ENCODE measurements at regions not wholly inside any gene's neighbourhood (a gene's known extent, or its start where the extent isn't known, plus 50 kb on each side); places are given as distances from the start of the nearest gene placed in this dataset.
A peak's percentile ranks its signal among the peaks of the same experiment; 100 is the strongest.

DNA sequence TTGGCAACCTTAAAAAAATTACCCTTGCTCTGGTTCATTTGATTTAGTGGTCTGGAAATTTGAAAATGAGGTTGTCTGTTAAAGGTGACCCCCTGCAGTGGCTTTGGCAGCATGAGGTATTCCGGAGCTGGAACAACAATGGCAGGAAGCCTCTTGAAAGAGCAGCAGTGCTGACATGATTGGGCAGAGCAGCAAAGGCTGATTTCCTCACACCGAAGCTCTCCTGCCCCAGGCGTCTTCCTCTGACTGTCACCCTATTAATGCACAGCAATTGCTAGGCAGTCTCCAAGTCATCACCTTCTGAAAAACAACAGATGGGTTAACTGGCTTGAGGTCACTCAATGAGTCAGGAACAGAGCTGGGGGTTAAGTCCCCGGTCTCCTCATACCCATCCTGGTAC is 241.8 kb upstream of the MMS22L start:
- H3K4me1 ChIP-seq, result no peaks in the 10 kb centered on the region
- H3K9ac ChIP-seq, result no peak overlapping the region
- H3K27me3 ChIP-seq, result no peaks in the 10 kb centered on the region
- H4K20me1 ChIP-seq, result no peaks in the 10 kb centered on the region
- H3K27ac ChIP-seq, result no peak overlapping the region
- H3K36me3 ChIP-seq, result no peaks in the 10 kb centered on the region
- peaks cover 0 to 7% (median 0%) of the 10 kb centered on the region in 11 experiments; a peak in 2 of 22 replicates for H3K9me3 ChIP-seq (replicated peaks in 1 of 11)
- H3K4me2 ChIP-seq, result no peak overlapping the region
- TF ChIP-seq Cebpa-rat (IDR thresholded peaks at IDR 0.05), result no peak
- no peak overlapping the region for H3K4me3 ChIP-seq

DNA sequence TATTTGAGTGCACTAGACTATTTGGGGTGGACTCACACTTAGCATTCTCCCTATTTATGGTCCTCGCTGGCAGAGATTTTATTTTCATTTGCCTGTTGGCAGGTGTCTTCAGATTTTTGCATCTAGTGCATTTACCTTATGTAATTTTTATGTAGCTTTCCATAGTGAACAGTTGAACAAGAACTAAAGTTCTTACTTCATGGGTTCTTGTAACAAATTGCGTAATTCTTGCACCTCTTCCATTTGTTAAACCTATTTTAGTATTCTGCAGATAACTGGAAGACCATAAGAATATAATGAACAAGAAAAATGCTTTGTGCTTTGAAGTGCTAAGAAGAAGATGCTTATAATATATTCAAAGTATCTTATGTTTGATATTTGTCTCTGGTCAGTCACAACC is 252.8 kb upstream of the MMS22L start:
- H3K4me2 ChIP-seq, result no peak overlapping the region
- H3K4me3 ChIP-seq, result no peak overlapping the region
- H3K9ac ChIP-seq, result no peak overlapping the region
- H4K20me1 ChIP-seq, result no peaks in the 10 kb centered on the region
- peak in 2 of 11 experiments; percentile 13 to 58; a peak in 1 of 22 replicates for TF ChIP-seq Cebpa-rat (IDR thresholded peaks at IDR 0.05)
- H3K4me1 ChIP-seq, result no peaks in the 10 kb centered on the region
- no peak overlapping the region for H3K27ac ChIP-seq
- H3K9me3 ChIP-seq (replicated peaks in 1 of 11), result no peaks in the 10 kb centered on the region
- H3K36me3 ChIP-seq, result no peaks in the 10 kb centered on the region
- H3K27me3 ChIP-seq, result no peaks in the 10 kb centered on the region

DNA sequence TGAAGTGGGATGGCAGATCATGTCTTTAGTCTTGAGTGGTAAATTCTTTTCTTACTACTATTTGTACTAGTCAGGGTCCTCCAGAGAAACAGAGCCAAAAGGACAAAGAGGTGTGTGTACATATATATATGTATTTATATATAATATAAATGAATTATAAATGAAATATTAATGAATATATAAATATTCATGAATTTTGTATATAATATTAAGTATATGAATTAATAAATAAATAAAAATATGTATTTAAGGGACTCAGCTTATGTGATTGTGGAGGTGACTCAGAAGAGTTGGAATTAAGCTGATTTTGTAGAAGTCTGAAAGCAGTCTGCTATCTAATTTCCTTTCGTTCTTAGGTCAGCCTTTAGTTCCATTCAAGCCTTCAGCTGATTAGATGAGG is 265.3 kb upstream of the MMS22L start:
- H3K27ac ChIP-seq, result no peak overlapping the region

DNA sequence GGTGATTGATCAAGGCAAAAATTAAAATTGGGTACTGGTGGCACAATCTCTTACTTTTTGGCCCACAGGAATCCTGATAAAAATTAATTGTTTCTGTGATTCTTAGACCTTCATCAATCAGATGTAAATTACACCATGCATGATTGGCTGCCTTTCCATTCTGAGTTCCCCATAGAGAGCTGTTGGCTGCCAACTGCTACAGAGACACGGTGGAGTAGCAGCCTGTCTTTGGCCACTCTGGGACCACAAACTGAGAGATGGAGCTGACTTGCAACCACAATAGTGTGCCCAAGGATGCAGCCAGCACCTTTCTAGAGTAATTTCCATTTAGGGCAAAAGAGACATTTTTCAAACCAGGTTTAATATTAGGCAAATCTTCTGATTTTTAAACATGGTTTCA is 274.3 kb upstream of the MMS22L start:
- Histone ChIP-seq H3K9ac (no peak overlapping the region), H3K27ac (no peak overlapping the region), H4K20me1 (no peaks in the 10 kb centered on the region), H3K27me3 (no peaks in the 10 kb centered on the region), H3K4me1 (no peaks in the 10 kb centered on the region), H3K4me3 (no peak overlapping the region), H3K4me2 (no peak overlapping the region), H3K36me3 (no peaks in the 10 kb centered on the region), H3K9me3 (replicated peaks in 1 of 11) (no peaks in the 10 kb centered on the region)
- no peak for TF ChIP-seq Cebpa-rat (IDR thresholded peaks at IDR 0.05)

More for the DNA sequence above, 265.3 kb upstream of the MMS22L start:
- Histone ChIP-seq H4K20me1 (no peaks in the 10 kb centered on the region), H3K36me3 (no peaks in the 10 kb centered on the region), H3K9me3 (replicated peaks in 1 of 11) (no peaks in the 10 kb centered on the region), H3K9ac (no peak overlapping the region), H3K4me1 (no peaks in the 10 kb centered on the region), H3K4me3 (no peak overlapping the region), H3K4me2 (no peak overlapping the region), H3K27me3 (no peaks in the 10 kb centered on the region)
- no peak for TF ChIP-seq Cebpa-rat (IDR thresholded peaks at IDR 0.05)

DNA sequence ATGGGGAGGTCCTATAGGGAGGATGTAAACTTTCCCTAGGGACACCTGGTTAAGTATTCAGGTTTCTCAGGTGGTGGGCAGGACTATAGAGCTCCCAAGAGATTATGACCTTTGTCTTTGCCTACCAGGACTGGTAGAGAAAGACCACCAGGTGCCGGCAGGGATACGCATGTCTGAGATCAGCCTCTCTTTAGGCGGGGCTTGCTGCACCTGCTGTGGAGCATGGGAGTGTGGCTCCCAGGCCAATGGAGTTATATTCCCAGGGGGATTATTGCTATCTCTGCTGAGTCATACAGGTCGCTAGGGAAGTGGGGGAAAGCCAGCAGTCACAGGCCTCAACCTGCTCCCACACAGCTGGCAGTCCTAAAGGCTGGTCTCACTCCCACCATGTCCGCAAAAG is 280.5 kb upstream of the MMS22L start:
- Histone ChIP-seq H3K4me3 (no peak overlapping the region), H3K27ac (no peak overlapping the region), H3K36me3 (no peaks in the 10 kb centered on the region), H4K20me1 (no peaks in the 10 kb centered on the region), H3K27me3 (no peaks in the 10 kb centered on the region), H3K9me3 (replicated peaks in 1 of 11) (peaks cover 0 to 5% (median 0%) of the 10 kb centered on the region in 11 experiments; a peak in 1 of 22 replicates), H3K4me2 (no peak overlapping the region), H3K4me1 (no peaks in the 10 kb centered on the region), H3K9ac (no peak overlapping the region)
- TF ChIP-seq Cebpa-rat (IDR thresholded peaks at IDR 0.05), result no peak

DNA sequence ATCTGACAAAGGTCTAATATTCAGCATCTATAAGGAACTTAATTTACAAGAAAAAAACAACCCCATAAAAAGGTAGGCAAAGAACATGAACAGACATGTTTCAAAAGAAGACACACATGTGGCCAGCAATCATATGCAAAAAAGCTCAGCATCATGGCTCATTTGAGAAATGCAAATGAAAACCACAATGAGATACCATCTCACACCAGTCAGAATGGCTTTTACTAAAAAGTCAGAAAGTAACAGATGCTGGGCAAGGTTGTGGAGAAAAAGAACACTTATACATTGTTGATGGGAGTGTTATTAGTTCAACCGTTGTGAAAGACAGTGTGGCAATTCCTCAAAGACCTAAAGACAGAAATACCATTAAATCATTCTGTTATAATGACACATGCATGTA is 289.9 kb upstream of the MMS22L start:
- Histone ChIP-seq H3K36me3 (no peaks in the 10 kb centered on the region), H3K27ac (no peak overlapping the region), H3K4me3 (no peak overlapping the region), H3K4me1 (no peaks in the 10 kb centered on the region), H3K9me3 (replicated peaks in 1 of 11) (no peaks in the 10 kb centered on the region), H3K9ac (no peak overlapping the region), H3K4me2 (no peak overlapping the region), H4K20me1 (no peaks in the 10 kb centered on the region), H3K27me3 (no peaks in the 10 kb centered on the region)
- TF ChIP-seq Cebpa-rat (IDR thresholded peaks at IDR 0.05), result no peak

DNA sequence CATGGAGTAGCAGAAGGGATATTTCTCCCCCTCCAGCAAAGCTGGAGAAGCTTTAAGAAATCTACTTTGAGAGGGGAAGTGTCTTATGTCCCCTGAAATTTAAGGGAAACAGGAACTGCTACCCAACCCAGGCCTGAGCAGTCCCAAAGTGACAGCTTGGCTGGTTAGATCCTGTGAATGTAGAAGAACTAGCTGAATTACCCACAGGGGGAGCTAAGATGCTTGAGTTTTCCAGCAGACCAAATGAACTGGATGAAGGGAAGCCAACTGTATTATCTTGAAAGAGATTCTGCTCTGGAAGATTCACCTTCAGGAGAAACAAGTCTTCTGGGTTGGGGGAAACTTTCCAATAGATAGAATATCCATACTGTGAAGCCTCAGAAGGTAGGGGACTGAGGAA is 303.3 kb upstream of the MMS22L start:
- H3K9me3 ChIP-seq (replicated peaks in 1 of 11), result no peaks in the 10 kb centered on the region
- no peaks in the 10 kb centered on the region for H3K27me3 ChIP-seq
- H3K4me2 ChIP-seq, result 0 out of 22 replicates have a peak overlapping the region, but pooled peaks of 1 of the 11 experiments have one; percentile 11
- H3K4me1 ChIP-seq, result peaks cover 0 to 5% (median 0%) of the 10 kb centered on the region in 10 experiments; a peak in 3 of 20 replicates
- no peaks in the 10 kb centered on the region for H4K20me1 ChIP-seq
- no peaks in the 10 kb centered on the region for H3K36me3 ChIP-seq
- no peak for TF ChIP-seq Cebpa-rat (IDR thresholded peaks at IDR 0.05)
- no peak overlapping the region for H3K4me3 ChIP-seq
- no peak overlapping the region for H3K27ac ChIP-seq
- H3K9ac ChIP-seq, result no peak overlapping the region

DNA sequence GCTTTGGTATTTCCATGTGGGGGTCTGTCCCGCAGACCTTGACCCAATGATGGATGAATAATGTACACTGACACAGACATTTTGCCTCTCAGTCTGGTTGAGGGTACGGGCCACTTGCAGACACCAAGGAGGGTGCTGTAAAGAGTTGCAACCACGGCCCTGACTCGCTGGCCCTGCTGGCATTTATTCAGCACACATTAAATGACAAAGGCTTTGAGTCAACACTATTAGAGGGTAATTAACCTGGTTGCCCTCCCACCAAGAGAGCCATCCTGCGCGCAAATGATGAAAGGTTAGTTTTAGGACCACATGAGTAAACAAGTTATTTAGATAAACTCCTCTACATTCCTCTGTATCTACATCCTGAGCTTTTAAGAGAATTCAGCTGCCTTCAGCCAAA is 308.9 kb upstream of the MMS22L start:
- H3K4me3 ChIP-seq, result no peak overlapping the region
- H3K9me3 ChIP-seq (replicated peaks in 1 of 11), result no peaks in the 10 kb centered on the region
- H4K20me1 ChIP-seq, result no peaks in the 10 kb centered on the region
- no peak overlapping the region for H3K27ac ChIP-seq
- no peak for TF ChIP-seq Cebpa-rat (IDR thresholded peaks at IDR 0.05)
- H3K27me3 ChIP-seq, result no peaks in the 10 kb centered on the region
- H3K36me3 ChIP-seq, result no peaks in the 10 kb centered on the region
- H3K9ac ChIP-seq, result no peak overlapping the region
- H3K4me2 ChIP-seq, result no peak overlapping the region
- H3K4me1 ChIP-seq, result peaks cover 0 to under 1% (median 0%) of the 10 kb centered on the region in 10 experiments; a peak in 1 of 20 replicates

DNA sequence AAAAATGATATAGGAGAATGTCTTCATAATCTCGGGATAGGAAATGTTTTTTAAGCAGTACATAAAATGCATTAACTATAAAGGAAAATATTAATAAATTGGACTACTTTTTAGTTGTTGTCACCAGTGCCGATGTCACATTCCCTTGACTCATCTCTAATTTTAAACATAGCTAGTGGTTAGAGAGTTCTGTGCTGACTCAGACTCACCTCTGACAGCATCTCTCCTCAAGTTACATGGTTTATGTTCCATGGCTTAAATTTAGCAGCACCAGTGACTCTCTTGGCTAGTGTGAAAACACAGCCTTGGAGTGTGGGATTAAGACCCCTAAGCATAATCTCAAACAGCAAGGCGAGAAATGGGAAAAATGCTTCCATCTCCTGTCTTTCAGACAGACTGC is 311.8 kb upstream of the MMS22L start:
- H4K20me1 ChIP-seq, result no peaks in the 10 kb centered on the region
- H3K27ac ChIP-seq, result no peak overlapping the region
- no peak overlapping the region for H3K4me2 ChIP-seq
- TF ChIP-seq Cebpa-rat (IDR thresholded peaks at IDR 0.05), result no peak
- no peaks in the 10 kb centered on the region for H3K27me3 ChIP-seq
- no peaks in the 10 kb centered on the region for H3K4me1 ChIP-seq
- no peaks in the 10 kb centered on the region for H3K9me3 ChIP-seq (replicated peaks in 1 of 11)
- H3K9ac ChIP-seq, result no peak overlapping the region
- no peak overlapping the region for H3K4me3 ChIP-seq
- no peaks in the 10 kb centered on the region for H3K36me3 ChIP-seq

DNA sequence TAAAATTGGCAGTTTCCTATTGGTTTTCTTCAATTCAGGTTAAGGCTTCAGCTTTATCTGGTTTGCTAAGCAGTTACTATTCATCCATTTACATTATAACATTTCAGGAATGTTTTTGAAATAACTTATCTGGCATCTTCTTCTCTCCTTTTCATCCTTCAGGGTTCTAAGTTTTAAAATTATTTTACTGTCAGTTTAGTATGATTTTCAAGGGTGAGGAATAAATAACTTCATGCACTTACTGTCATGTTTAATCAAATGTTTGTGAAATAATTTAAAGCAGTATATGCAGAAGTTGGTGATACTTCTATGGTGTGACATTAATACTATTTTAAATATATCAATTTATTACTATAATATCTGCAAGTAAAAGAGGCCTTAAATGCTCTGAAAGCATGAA is 338.1 kb upstream of the MMS22L start:
- H3K9ac ChIP-seq, result no peak overlapping the region
- TF ChIP-seq Cebpa-rat (IDR thresholded peaks at IDR 0.05), result no peak
- H3K4me1 ChIP-seq, result no peaks in the 10 kb centered on the region
- H3K27ac ChIP-seq, result no peak overlapping the region
- no peak overlapping the region for H3K4me3 ChIP-seq
- H4K20me1 ChIP-seq, result no peaks in the 10 kb centered on the region
- H3K27me3 ChIP-seq, result no peaks in the 10 kb centered on the region
- no peak overlapping the region for H3K4me2 ChIP-seq
- H3K9me3 ChIP-seq (replicated peaks in 1 of 11), result no peaks in the 10 kb centered on the region
- no peaks in the 10 kb centered on the region for H3K36me3 ChIP-seq

All from BLaER1 treated with 17β-estradiol and CSF1 and Interleukin-3, amounts not matched to agents 10 nM and 100 nM (cell line).